GM18870 (cell line): ENCODE measurements at regions not wholly inside any gene's neighbourhood (a gene's known extent, or its start where the extent isn't known, plus 50 kb on each side); places are given as distances from the start of the nearest gene placed in this dataset.

Experiments
- ATAC-seq: cut with Tn5 transposase; IDR thresholded peaks from one replicate; pipeline ENCODE4 v1.9.1; 2021; ENCODE audit warnings: moderate library complexity; ENCODE audit not compliant: unreplicated experiment

DNA sequence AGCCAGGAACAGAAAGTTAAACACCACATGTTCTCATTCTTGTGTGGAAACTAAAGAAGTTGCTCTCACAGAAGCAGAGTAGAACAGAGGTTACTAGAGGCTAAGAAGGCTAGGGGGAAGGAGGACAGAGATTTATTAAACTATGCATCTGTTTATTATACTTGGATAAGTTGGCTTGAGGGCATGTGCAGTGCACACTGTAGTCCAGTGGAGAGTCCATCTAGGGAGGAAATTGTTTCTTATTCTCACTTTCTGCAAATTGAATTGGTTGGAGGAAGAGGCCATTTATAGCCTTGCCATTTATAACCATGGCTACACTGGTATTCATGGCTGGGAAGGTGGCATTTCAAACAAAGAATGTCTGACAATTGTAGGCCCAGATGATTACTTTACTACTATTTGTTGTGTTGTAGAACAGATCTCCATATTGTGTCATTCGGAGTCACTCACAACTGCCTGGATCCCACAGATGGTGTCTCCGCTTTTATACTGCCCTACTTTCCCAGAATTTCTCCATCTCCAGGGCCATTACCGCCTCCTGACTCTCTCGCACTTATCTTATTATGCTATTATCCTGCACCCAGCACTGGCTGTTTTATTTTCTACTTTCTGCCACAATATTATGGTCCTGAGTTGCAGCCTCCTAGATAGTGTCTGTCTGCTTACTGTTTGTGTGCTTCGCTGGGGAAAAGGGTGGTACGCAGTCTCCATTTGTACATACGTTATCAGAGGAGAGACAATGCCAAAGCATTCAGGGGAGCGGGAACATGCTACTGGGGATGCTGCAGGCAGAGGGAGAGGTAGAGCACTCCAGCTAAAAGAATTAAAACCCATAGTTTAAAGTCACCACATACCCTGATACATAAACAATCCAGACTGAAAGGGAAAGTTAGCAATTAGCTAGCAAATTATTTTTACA is 169.3 kb upstream of the BLID start:
- ATAC-seq = no peak

DNA sequence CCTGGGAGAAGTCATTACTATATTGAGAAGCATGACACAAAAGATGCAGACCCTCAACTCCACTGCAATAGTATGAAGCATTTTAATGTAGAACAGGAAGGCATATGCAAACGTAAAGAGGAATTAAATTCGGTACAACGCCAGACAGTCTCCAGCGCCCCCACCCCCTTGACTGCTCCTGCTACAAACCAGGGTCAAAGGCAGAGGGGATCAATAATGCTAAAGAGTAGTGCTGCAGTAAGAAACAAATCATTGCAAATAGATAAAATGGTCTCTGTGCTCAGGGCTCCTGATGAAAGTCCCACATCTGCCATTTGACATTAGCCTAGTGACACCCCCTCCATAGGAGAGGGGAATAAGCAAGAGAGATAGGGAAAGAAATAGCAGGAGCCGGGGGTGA is 164.9 kb upstream of the BLID start:
- ATAC-seq = no peak

DNA sequence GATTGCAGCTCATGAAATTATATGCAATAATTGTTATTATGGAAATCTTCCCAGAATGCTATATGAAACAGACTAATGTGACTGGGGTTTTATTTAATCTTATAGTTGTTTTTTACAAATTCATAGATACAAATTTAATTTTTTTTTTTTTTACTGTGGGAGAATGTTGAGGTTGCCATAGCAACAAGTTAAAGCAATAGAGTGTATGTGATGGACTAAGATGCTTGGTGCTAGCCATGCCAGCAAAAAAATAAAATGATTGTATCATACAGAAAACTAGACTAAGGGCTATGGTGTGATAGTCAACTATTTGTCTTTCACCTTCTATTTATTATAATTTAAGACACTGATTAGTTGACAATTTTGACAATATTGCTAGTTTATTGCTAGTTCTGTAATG is 163.2 kb upstream of the BLID start:
- ATAC-seq = no peak

DNA sequence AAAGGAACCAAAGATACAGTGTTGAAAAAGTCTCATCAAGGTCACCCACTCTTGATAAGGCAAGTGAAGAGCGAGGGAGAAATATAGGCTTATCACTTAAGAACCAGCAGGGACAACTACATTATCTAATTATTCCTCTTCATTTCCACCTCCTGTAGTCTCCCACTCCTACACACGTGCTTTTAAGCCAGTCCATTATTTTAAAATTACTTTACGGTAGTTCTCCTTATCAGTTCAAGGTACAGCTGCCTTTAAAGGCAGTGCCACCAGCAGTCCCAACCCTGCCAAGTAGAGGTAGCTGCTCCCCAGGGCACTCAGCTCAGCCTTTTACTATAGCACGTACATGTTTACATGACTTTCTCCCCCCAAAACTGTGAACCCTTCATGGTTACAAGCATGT is 161.5 kb upstream of the BLID start:
- ATAC-seq = no peak

DNA sequence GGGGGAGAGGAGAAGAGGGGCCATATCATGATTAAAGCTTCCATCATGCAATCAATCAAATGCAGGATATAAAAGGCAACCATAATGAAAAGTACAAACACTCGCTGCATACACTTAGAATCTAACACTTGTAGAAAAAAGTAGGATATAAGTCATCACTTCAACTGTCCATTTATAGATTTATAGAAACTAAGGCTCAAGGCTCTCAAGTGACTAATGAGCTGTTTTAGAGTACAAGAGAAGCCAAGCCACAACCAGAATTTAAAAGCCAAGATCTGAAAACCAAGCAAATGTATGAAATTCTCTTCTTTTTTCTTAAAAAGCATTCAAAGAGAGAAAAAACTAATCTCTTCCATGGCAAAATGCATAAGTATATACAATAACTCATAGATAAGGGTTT is 160.2 kb upstream of the BLID start:
- no peak for ATAC-seq

DNA sequence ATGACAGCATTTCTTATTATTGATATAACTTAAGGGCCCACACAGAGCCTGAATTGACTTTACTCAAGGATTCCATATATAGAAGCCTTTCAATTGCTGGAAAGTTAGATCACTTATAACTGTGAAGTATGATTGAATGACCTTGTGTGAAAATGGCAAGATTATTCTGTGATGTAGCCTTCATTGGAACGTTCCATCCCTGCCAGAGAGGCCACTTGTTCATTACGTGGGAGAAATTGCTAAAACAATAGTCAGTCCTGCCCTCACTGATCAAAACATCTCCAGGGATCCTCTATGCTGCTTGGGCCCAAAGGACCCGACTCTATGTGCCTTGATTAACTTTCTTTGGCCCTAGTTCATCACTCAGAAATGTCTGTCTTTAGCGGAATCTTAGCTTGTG is 159.5 kb upstream of the BLID start:
- no peak for ATAC-seq

DNA sequence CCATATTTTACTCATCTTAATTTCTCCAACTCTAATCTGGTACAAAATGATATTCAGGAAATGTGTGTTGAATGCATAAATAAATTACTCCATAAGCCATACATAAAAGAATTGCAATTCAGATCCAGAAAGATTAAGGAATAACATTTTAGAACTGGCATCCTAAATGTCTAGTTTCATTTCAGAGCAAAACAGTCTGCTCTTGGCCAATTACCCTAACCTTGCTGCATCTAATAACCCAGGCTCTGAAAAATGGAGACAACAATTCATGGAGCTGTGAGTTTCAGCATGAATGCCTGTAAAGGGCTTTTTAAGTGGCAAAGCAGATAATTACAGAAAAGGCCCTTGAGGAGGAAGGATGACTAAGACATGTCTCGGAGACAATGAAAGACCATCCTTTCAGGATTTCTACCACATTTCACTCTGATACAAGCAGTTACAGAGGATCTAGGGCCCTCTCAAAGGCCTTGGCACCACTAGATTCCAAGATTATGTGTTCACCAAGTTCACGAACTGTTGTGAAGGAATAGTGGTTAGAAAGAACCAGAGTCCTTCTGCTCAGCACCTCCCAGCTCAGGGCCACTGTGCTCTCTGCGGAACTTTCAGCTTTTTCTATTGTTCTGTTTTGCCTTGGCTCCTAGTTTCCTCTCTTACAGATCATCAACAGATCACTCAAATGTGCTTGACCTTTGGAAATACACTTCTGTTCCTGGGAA is 157.6 kb upstream of the BLID start:
- ATAC-seq = no peak

DNA sequence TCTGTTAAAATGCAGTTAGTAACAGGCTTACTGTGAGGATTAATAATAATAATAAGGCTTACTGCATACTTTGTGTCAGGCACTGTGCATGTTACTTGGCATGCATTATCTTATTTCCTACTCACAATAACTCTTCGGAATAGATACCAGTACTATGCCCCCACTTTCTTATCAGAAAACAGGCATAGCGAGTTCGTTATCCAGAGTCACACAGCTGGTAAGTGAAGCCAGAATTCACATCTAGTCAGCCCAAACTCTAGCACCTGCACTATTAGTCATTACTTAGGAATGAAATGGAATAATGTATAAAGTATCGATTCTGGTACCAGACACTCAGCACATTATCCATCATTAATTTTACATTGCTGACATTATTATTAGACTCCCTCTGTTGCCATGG is 155.7 kb upstream of the BLID start:
- ATAC-seq = no peak

DNA sequence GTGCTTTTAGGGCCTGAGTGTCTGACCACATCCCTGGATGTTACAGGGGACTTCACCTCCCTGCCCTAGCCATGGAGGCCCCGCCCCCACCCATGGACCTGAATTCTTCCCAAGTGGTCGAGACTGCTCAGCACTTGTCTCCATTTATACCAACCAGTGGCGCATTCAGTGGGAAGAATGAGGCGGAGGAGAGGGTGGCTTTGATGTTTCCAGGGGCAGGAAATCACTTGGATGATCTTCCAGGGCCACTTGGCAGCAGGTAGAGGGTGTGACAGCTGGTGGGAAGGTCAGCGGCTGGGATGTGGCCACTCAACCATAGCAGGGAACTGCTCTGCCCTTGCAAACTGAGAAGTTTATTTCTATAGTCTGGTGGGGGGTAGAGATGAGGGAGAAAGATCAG is 155.1 kb upstream of the BLID start:
- ATAC-seq = no peak

DNA sequence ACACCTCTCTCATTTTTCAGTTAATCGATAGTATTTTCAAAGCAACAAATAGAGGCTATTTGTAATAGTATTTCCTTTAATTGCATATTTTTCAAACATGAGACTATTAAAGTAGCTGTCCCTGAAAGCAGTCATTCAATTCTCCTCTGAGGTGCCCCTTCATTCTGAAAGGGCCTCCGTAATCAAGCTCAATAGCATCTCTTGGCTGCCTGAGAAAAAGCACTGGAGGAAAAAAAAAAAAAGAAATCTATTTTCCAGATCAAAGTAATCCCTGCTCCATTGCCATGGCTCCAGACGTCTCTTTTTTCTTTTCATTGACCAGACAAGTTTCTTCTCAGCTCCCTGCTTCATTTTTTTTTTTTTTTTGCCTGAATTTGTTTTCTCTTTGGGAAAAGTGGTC is 154.5 kb upstream of the BLID start:
- no peak for ATAC-seq

DNA sequence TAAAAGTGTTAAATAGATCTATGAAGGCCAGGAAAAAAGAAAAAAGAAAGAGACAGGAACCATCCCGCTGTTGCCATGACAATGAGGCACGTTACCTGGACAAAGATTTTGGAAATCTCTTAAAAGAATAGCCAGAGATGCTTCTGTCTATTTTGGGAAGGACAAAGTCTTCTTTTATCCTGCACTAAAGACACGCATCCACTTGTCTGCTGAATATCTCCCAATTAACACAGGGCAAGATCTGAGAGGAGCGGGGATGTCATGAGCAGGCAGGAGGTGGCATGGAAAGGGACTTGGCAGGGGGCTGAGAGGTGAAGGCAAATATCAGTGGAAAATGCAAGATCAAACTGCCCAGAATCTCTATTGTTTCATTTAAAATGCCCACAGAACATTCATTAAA is 153.8 kb upstream of the BLID start:
- no peak for ATAC-seq

DNA sequence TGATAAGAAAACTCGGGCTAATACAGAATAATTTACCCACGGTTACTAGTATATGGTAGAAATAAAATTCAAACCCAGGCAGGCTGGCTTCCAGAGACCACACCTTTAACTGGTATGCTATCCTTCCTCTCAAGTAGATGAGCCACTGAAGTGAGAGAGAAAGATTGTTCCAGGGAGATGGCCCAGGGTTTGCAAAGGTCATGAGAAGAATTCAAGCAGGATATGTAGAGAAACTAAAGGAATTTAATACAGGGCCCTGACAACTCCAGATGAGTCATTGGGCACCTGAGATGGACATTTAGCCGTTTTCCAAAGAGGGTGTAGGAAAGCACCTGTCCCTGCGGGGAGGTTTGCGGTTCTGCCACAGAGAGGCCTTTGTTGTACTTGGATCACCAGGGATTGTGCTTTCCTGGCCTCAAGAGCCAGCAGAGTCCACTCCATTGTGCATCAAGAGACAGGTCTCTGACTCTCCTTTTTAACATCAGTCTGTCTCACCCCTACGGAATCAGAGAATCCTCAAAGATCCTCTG is 152.7 kb upstream of the BLID start:
- no peak for ATAC-seq

DNA sequence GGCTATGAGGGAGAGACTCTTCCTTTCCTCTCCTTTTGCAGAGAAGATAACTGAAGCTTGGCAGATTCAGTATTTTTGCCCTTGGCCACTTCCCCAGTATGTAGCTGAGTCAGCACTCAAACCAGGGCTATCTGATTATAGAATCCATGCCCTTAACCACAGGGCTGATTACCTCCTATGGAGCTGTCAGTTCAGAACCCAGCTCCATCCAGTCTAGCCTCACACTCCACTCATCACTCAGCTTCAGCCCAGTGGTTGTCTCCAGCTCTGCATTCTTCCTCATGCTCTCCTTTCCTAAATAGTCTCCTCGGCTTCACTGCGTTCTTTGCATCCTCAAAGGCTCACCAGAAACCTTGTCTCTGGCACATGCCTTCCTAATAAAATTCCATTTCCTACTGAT is 151.6 kb upstream of the BLID start:
- ATAC-seq = no peak

DNA sequence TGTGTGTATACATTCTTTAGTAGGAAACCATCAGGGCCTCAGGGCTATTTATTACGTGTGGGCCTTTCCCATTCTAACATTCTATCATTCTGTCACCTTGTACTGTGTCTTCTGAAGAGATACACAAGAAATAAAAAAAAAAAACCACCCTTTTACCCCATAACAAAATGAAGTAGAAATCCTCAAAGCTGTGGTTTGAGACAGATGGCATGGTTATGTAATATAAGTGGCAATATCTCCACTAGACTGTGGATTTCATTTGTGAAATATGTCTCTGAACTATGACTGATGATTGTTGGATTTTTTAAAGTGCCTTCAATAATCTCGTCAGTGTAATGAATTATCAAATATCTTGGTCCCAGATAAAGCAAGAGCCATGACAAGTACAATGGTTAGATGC is 150.0 kb upstream of the BLID start:
- no peak for ATAC-seq

DNA sequence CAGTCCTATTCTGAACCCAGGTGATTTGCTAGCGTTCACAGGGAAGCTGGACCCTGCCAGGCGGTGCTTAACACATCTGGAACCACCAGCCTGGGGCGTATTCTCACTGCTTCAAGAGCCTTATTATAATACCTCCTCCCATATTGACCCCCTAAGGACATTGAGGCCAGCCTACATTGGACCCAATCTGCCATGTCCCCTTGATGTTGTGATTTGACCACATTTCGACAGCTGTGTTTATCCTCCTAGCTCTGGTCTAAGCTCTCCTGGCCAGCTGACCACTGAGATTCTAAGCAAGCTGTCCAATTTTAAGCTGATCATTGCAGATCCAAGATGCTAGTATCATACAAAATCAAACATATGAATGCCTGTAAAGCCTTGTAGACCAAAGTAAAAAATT is 148.1 kb upstream of the BLID start:
- ATAC-seq = no peak

DNA sequence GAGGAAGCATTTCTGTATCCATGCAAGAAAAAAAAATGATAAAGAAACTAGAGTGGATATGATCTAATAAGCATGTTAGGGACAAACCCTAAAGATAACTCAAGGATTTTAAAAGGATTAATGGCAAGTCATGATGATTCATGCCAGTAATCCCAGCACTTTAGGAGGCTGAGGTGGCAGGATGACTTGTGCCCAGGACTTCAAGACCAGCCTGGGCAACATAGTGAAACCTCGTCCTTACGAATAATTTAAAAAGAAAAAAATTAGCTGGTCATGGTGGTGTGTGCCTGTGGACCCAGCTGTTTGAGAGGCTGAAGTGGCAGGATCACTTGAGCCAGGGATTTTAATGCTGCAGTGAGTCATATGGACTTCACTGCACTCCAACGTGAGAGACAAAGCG is 145.5 kb upstream of the BLID start:
- no peak for ATAC-seq

DNA sequence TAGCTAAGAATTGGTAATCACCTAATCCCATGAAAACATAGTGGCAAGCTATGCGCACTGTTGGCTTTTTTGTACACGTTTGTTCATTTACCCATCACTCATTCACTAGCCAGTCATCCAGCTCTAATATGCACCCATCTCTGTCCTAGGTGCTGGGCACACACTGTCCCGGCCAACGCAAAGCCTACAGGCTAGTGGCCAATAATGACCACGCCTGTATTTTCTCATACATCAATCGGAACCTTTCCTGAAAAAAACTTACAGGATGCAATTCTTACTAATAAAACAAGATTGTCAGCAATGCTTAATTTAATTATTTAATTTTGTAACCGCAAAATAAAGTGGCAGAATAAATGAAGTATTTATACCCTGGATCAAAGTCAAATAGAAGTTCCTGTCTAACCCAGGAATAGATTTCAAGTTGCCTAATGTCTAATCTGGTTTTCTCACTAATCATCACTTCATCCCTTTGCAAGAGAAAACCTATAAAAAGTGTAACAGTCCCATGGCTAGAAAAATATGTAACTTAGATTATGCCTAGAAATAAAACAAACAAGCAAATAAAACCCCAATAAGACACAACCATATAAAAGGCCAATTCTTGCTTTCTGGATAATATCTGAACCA is 143.3 kb upstream of the BLID start:
- no peak for ATAC-seq

DNA sequence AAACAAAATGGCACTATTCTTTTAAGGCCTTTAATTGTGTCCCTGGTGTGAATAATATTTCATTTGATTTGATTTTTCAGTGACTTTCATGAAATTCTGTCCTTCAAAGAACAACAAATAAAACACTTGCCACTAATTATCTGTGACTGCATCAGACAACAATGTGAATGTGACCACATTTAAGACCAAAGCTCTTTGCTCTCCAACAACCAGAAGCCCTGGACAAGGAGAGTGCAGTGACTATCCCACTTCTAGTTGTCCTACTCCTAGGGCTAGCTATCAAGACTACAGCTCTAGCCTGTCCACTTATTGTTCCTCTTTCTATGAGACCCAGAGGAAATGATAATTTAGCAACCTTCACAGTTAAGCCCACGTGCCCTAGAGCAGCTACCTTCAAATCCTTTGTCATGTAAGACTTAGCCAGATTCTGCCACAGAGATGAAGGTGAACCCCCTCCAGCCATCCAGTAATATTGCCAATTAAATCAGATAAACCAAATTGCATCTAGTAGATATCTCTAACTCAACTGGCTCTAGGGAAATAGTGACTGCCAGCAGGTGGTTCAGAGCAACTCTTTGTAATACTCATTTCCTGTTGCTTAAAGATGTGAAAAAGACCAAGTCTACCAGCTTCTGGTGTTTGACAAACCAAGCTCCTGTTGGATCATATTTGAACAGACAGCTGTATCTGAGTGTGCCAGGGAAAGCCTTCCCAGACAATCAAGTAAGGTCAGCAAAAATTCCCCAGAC is 142.6 kb upstream of the BLID start:
- no peak for ATAC-seq

DNA sequence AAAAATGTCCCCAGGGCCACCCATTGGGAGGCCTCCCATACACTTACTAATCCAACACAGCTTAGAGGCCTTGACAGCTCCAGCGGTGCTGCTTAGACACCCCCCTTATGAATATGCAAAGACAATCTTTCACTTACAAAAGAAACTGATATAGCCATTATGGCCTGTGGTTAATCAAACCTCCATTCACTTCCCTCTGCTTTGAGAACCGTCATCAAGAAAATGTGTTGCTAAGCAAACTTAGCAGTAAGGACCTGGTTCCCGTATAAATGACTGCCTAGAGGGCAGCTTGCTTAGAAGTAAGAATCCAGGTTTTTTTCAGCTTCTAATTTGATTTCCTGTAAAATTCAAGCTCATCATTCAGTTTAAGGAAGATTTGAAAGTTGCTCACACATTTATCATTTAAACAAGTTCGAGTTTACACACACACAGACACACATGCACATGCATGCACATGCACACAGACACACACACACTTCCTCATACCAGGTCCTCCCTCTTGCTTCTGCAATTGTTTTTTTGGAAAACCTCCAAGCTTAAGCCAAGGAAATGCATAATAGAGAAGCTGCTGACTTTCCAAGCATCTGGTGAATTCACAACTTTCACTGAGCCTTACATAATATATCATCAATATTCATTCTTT is 137.7 kb upstream of the BLID start:
- ATAC-seq = no peak

DNA sequence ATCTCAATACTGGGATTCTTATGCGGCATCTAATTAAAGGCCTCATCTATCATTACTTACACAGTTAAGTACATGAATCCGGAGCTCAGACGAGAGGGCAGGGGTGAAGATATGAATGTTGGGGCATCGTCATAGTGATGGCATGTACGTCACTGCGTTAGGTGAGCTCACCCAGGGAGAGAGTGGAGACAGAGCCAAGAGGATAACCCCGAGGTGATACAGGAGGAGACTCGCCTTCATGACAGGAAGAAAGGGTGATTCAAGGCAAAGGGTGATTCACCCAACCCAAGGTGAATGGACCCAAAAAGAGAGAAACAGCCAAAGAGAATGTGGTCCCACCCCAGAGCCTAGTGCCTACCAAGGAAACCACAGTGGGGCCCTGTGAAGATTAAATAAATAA is 132.9 kb upstream of the BLID start:
- no peak for ATAC-seq

DNA sequence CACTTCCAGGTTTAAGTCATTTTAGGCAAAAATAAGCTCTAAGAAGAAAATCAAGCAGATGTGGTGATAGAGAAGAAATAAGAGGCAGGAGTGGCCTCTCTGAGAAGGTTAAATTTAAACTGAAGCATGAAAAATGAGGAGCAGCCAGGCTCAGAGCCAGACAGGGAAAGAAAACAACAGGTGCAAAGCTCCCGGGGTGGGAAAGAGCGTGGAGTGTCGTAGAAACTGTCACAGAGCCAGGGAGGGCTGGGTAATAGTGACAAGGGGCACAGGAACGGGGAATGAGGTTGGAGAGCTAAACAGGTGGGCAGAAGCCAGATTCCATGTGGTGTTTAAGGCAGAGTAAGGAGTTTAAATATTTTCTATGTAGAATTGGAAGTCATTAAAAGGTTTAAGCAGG is 132.1 kb upstream of the BLID start:
- no peak for ATAC-seq
